Upper lobe of right lung (tissue), 1 donor: ENCODE measurements at regions not wholly inside any gene's neighbourhood (a gene's known extent, or its start where the extent isn't known, plus 50 kb on each side); places are given as distances from the start of the nearest gene placed in this dataset.

Source experiments
- ATAC-seq: fragments of 200-7000 bp; cut with Tn5 transposase; one replicate; pipeline ENCODE4 v1.9.1; 2020; ENCODE audit warnings: mild to moderate bottlenecking, moderate library complexity
- DNase-seq: peaks from one replicate; pipeline ENCODE4 v3.0.0-alpha.2; 2020
- H3K27ac ChIP-seq: fragments of 200-600 bp; one replicate; pipeline ENCODE4 v1.8.0; 2022
- H3K27me3 ChIP-seq: fragments of 200-600 bp; one replicate; pipeline ENCODE4 v1.8.0; 2022; ENCODE audit warnings: mild to moderate bottlenecking
- H3K36me3 ChIP-seq: fragments of 200-600 bp; one replicate; pipeline ENCODE4 v1.8.0; 2022
- H3K4me1 ChIP-seq: fragments of 200-600 bp; one replicate; pipeline ENCODE4 v1.8.0; 2022
- H3K4me3 ChIP-seq: fragments of 200-600 bp; one replicate; pipeline ENCODE4 v1.8.0; 2022; ENCODE audit warnings: mild to moderate bottlenecking
- H3K9me3 ChIP-seq: fragments of 200-600 bp; one replicate; pipeline ENCODE4 v1.8.0; 2022
- intact Hi-C: fragments of 100-400 bp; cut with DNase I; formaldehyde crosslinking; loops from one replicate; pipeline ENCODE4 v1.11.0; 2022
- TF ChIP-seq, protein P1 (sequence below): fragments of 200-600 bp; IDR thresholded peaks from one replicate; pipeline ENCODE4 v1.8.0; 2022; ENCODE audit warnings: antibody characterized with exemption
- donor health status: DM: no; HTN: yes; CAD: no; lungs with severe emphysema.

- ATAC-seq = no peak
- H3K27ac ChIP-seq = no peak overlapping the region
Observed at GRCh38 chr5:158534203-158534602, 565.5 kb downstream of the EBF1 start.

GRCh38 chr5:158532739-158533138 is 567.0 kb downstream of the EBF1 start:
- intact Hi-C loops = no loop called here
- no peaks in the 10 kb centered on the region for H3K4me1 ChIP-seq
- TF ChIP-seq, protein P1, sequence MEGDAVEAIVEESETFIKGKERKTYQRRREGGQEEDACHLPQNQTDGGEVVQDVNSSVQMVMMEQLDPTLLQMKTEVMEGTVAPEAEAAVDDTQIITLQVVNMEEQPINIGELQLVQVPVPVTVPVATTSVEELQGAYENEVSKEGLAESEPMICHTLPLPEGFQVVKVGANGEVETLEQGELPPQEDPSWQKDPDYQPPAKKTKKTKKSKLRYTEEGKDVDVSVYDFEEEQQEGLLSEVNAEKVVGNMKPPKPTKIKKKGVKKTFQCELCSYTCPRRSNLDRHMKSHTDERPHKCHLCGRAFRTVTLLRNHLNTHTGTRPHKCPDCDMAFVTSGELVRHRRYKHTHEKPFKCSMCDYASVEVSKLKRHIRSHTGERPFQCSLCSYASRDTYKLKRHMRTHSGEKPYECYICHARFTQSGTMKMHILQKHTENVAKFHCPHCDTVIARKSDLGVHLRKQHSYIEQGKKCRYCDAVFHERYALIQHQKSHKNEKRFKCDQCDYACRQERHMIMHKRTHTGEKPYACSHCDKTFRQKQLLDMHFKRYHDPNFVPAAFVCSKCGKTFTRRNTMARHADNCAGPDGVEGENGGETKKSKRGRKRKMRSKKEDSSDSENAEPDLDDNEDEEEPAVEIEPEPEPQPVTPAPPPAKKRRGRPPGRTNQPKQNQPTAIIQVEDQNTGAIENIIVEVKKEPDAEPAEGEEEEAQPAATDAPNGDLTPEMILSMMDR = no peak
- H3K36me3 ChIP-seq = no peaks in the 10 kb centered on the region
- H3K9me3 ChIP-seq = no peaks in the 10 kb centered on the region
- H3K27me3 ChIP-seq = no peaks in the 10 kb centered on the region
- H3K27ac ChIP-seq = no peak overlapping the region
- no peak for ATAC-seq
- DNase-seq = no peak
- H3K4me3 ChIP-seq = no peak overlapping the region

More at GRCh38 chr5:158534203-158534602, 565.5 kb downstream of the EBF1 start:
- no peaks in the 10 kb centered on the region for H3K9me3 ChIP-seq
- H3K4me3 ChIP-seq = no peak overlapping the region
- DNase-seq = no peak
- H3K27me3 ChIP-seq = no peaks in the 10 kb centered on the region
- H3K36me3 ChIP-seq = no peaks in the 10 kb centered on the region
- no peaks in the 10 kb centered on the region for H3K4me1 ChIP-seq
- intact Hi-C loops = no loop called here
- TF ChIP-seq, protein P1 = no peak

DNA sequence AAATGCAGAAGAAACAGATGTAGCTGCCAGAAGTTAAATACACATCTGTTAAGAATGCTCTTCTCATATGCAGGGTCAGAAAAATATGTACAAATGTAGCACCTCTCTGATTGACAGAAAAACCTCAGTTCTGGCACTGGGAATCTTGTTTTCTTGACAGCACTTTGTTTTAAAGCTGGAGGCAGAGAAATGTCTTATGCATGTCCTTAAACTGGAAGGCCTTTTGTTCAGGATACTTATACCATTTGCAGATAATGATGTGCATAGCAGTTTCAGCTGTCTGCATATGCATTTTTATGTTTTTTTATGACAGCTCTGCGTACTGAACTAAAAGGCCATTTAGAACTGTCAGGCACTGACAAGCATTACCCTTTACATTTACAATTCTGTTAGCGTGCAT is 567.9 kb downstream of the EBF1 start:
- Histone ChIP-seq H3K4me3 (no peak overlapping the region), H3K36me3 (no peaks in the 10 kb centered on the region), H3K27ac (no peak overlapping the region), H3K9me3 (no peaks in the 10 kb centered on the region), H3K27me3 (no peaks in the 10 kb centered on the region), H3K4me1 (no peaks in the 10 kb centered on the region)
- no peak for ATAC-seq
- no peak for DNase-seq
- intact Hi-C loops = no loop called here
- TF ChIP-seq, protein P1 = no peak

GRCh38 chr5:158530115-158530514 is 569.6 kb downstream of the EBF1 start:
- Histone ChIP-seq H3K36me3 (no peaks in the 10 kb centered on the region), H3K4me1 (no peaks in the 10 kb centered on the region), H3K27me3 (no peaks in the 10 kb centered on the region), H3K4me3 (no peak overlapping the region), H3K9me3 (no peaks in the 10 kb centered on the region), H3K27ac (no peak overlapping the region)
- ATAC-seq = no peak
- intact Hi-C loops = no loop called here
- TF ChIP-seq, protein P1 = no peak
- no peak for DNase-seq

GRCh38 chr5:158529454-158529853 is 570.3 kb downstream of the EBF1 start:
- intact Hi-C loops = no loop called here
- no peaks in the 10 kb centered on the region for H3K4me1 ChIP-seq
- no peak overlapping the region for H3K27ac ChIP-seq
- ATAC-seq = no peak
- H3K36me3 ChIP-seq = no peaks in the 10 kb centered on the region
- TF ChIP-seq, protein P1 = no peak
- H3K9me3 ChIP-seq = no peaks in the 10 kb centered on the region
- no peak overlapping the region for H3K4me3 ChIP-seq
- H3K27me3 ChIP-seq = no peaks in the 10 kb centered on the region
- no peak for DNase-seq

DNA sequence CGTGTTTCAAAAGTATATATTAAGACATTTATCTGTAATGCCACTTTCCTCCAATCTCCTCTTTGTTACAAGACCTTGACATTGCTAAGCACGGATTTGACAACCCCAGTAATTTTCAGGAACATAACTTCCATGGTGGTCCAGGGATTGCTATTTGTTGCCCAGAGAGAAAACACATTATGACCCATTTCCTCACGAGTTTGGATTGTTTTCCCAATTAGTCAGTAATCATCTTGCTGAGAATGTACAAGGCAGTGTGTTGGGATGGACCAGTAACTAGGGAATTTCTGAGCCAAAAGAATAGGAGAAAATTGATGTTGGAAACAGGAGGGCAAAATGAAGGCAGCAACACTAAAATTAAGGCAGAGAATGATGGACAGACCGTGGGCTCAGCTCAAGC is 574.1 kb downstream of the EBF1 start:
- TF ChIP-seq, protein P1 = no peak
- Histone ChIP-seq H3K36me3 (no peaks in the 10 kb centered on the region), H3K9me3 (no peaks in the 10 kb centered on the region), H3K27me3 (no peaks in the 10 kb centered on the region), H3K4me3 (no peak overlapping the region), H3K27ac (no peak overlapping the region), H3K4me1 (no peaks in the 10 kb centered on the region)
- no peak for ATAC-seq
- DNase-seq = no peak
- intact Hi-C loops = no loop called here
